Sigmoid colon (tissue), 4 donors: ENCODE measurements at regions not wholly inside any gene's neighbourhood (a gene's known extent, or its start where the extent isn't known, plus 50 kb on each side); places are given as distances from the start of the nearest gene placed in this dataset.

Source experiments
- CTCF ChIP-seq, 4 experiments: fragments of 450-650 bp in 3 of 4; fragments of 200-600 bp in 1 of 4; IDR thresholded peaks; one replicate each; pipeline ENCODE4 v1.5.1; 2016 to 2019; ENCODE audit warnings: antibody characterized with exemption in 4 of 4, mild to moderate bottlenecking in 3 of 4, moderate library complexity in 2 of 4
- EP300 ChIP-seq, 4 donors: sonication (generic); formaldehyde crosslinking; IDR thresholded peaks; one replicate each; pipeline ENCODE4 v1.6.1; 2017; ENCODE audit warnings: antibody characterized with exemption in 4 of 4
- POLR2A ChIP-seq, 2 donors: fragments of 450-650 bp; IDR thresholded peaks; one replicate each; pipeline ENCODE4 v1.6.1; 2016; ENCODE audit warnings: antibody characterized with exemption in 2 of 2, mild to moderate bottlenecking in 2 of 2, moderate library complexity in 2 of 2
- POLR2AphosphoS5 ChIP-seq, 4 donors: sonication (generic); formaldehyde crosslinking; IDR thresholded peaks; one replicate each; pipeline ENCODE4 v1.6.1; 2017; ENCODE audit warnings: antibody characterized with exemption in 4 of 4

- TF ChIP-seq CTCF (IDR thresholded peaks at IDR 0.05) (no peak), POLR2AphosphoS5 (IDR thresholded peaks at IDR 0.05) (no peak), POLR2A (IDR thresholded peaks at IDR 0.05) (no peak), EP300 (IDR thresholded peaks at IDR 0.05) (no peak)
These were observed 243.9 kb upstream of the ATP10B start for GRCh38 chr5:161095953-161096352.
